ENCODE measurements at regions not wholly inside any gene's neighbourhood (a gene's known extent, or its start where the extent isn't known, plus 50 kb on each side); places are given as distances from the start of the nearest gene placed in this dataset.

DNA sequence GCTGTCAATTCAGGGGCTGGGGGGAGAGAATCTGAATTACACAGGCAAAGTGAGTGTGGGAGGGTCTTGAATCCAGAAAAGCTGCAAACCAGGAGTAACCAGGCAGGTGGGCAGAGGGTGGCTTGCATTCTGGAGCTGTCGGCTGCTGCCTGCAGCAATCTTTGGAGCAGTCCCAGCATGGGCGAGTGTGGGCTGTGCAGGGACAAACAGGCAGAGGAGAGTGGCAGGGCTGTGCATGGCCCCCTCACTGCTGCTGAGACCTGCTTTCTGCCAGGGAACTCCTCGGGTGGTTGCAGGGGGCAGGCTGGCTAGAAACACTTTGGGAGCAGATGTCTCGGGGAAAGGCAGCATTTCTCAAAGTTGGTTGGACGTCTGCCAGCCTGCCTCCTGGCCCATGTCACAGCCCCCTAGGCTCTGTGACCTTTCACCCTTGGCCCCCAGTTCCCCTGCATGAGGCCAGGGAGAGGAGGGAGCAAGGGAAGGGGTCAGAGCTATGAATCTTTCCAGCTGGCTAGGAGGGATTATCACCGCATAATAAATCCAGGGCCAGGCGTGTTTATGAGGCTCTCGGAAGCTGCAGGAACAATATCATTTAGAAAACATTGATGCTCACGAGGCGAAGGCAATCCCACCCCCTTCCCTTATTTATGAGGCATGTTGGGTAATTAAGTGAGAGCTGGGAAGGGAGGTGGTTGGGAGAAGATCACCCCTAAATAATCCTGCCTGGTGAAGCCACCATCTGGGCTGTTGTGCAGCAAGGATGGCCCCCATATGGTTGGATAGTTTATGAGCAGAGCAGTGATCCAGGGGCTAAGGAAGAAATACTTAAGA, 212.3 kb upstream of the NCAM1 start:
- H4K20me1 ChIP-seq (ENCODE audit: control insufficient read depth, insufficient read depth, low read depth, low read length) = no peaks in the 10 kb centered on the region
- no peaks in the 10 kb centered on the region for H3K36me3 ChIP-seq (ENCODE audit: control insufficient read depth, low read length)
- H3K27me3 ChIP-seq (ENCODE audit: control insufficient read depth, low read length) = no peaks in the 10 kb centered on the region
- no peaks in the 10 kb centered on the region for H3K79me2 ChIP-seq (ENCODE audit: control insufficient read depth, low read length)
- H3K9me3 ChIP-seq (ENCODE audit: control insufficient read depth, insufficient read depth, low read length) = no peaks in the 10 kb centered on the region
- no peak for TF ChIP-seq EZH2phosphoT487 (IDR thresholded peaks at IDR 0.05; ENCODE audit: borderline replicate concordance, low read length)
- no peaks in the 10 kb centered on the region for H3F3A ChIP-seq (ENCODE audit: control insufficient read depth, insufficient read depth)
- no peaks in the 10 kb centered on the region for H3K4me1 ChIP-seq (ENCODE audit: control insufficient read depth, low read length)
- H3K27ac ChIP-seq (ENCODE audit: low read depth, low read length) = no peak overlapping the region
- no peaks in the 10 kb centered on the region for H3K9me2 ChIP-seq (replicated peaks; ENCODE audit: control insufficient read depth, low read length)
- no peak overlapping the region for H3K4me2 ChIP-seq (ENCODE audit: low read length)
- no peak overlapping the region for H3K4me3 ChIP-seq (ENCODE audit: low read length)

DNA sequence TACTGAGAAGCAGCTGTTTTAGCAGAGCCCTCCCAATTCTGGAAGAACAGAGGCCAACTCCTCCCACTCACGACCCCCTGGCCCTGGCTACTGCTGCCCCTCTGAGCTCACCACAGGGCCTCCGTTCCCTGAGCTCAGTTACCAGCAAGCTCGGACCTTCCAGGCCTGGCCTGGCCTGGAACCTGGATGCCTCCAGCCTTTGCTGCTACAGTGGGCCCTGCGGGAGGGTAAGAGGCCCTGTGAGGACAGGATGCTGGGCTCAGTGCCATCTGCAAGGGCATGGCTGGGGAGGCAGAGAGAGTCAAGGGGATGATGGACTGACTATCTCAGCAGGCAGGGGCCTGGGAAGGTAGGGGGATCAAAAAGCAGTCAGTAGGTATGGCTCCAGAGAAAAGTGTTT, 209.9 kb upstream of the NCAM1 start:
- Histone ChIP-seq H3K4me3 (ENCODE audit: low read length) (no peak overlapping the region), H3K9me3 (ENCODE audit: control insufficient read depth, insufficient read depth, low read length) (no peaks in the 10 kb centered on the region), H3K79me2 (ENCODE audit: control insufficient read depth, low read length) (no peaks in the 10 kb centered on the region), H3K4me1 (ENCODE audit: control insufficient read depth, low read length) (no peaks in the 10 kb centered on the region), H3K36me3 (ENCODE audit: control insufficient read depth, low read length) (no peaks in the 10 kb centered on the region), H3F3A (ENCODE audit: control insufficient read depth, insufficient read depth) (no peaks in the 10 kb centered on the region), H3K27me3 (ENCODE audit: control insufficient read depth, low read length) (no peaks in the 10 kb centered on the region), H3K4me2 (ENCODE audit: low read length) (no peak overlapping the region), H4K20me1 (ENCODE audit: control insufficient read depth, insufficient read depth, low read depth, low read length) (no peaks in the 10 kb centered on the region), H3K27ac (ENCODE audit: low read depth, low read length) (no peak overlapping the region), H3K9me2 (replicated peaks; ENCODE audit: control insufficient read depth, low read length) (no peaks in the 10 kb centered on the region)
- TF ChIP-seq, protein P1, sequence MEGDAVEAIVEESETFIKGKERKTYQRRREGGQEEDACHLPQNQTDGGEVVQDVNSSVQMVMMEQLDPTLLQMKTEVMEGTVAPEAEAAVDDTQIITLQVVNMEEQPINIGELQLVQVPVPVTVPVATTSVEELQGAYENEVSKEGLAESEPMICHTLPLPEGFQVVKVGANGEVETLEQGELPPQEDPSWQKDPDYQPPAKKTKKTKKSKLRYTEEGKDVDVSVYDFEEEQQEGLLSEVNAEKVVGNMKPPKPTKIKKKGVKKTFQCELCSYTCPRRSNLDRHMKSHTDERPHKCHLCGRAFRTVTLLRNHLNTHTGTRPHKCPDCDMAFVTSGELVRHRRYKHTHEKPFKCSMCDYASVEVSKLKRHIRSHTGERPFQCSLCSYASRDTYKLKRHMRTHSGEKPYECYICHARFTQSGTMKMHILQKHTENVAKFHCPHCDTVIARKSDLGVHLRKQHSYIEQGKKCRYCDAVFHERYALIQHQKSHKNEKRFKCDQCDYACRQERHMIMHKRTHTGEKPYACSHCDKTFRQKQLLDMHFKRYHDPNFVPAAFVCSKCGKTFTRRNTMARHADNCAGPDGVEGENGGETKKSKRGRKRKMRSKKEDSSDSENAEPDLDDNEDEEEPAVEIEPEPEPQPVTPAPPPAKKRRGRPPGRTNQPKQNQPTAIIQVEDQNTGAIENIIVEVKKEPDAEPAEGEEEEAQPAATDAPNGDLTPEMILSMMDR (IDR thresholded peaks at IDR 0.05; ENCODE audit: low read depth, low read length, poor library complexity, severe bottlenecking) = no peak
- TF ChIP-seq EZH2phosphoT487 (IDR thresholded peaks at IDR 0.05; ENCODE audit: borderline replicate concordance, low read length) = no peak

- H3K27me3 ChIP-seq (ENCODE audit: control insufficient read depth, low read length) = no peaks in the 10 kb centered on the region
- no peak overlapping the region for H3K4me3 ChIP-seq (ENCODE audit: low read length)
- no peaks in the 10 kb centered on the region for H4K20me1 ChIP-seq (ENCODE audit: control insufficient read depth, insufficient read depth, low read depth, low read length)
- no peaks in the 10 kb centered on the region for H3K9me3 ChIP-seq (ENCODE audit: control insufficient read depth, insufficient read depth, low read length)
- TF ChIP-seq, protein P1 (IDR thresholded peaks at IDR 0.05; ENCODE audit: low read depth, low read length, poor library complexity, severe bottlenecking) = no peak
- no peak for TF ChIP-seq EZH2phosphoT487 (IDR thresholded peaks at IDR 0.05; ENCODE audit: borderline replicate concordance, low read length)
- no peaks in the 10 kb centered on the region for H3F3A ChIP-seq (ENCODE audit: control insufficient read depth, insufficient read depth)
- H3K79me2 ChIP-seq (ENCODE audit: control insufficient read depth, low read length) = no peaks in the 10 kb centered on the region
- H3K9me2 ChIP-seq (replicated peaks; ENCODE audit: control insufficient read depth, low read length) = no peaks in the 10 kb centered on the region
- no peak overlapping the region for H3K27ac ChIP-seq (ENCODE audit: low read depth, low read length)
- no peaks in the 10 kb centered on the region for H3K36me3 ChIP-seq (ENCODE audit: control insufficient read depth, low read length)
- H3K4me1 ChIP-seq (ENCODE audit: control insufficient read depth, low read length) = no peaks in the 10 kb centered on the region
- no peak overlapping the region for H3K4me2 ChIP-seq (ENCODE audit: low read length)
These were observed 209.4 kb upstream of the NCAM1 start for GRCh38 chr11:112751772-112752171.

DNA sequence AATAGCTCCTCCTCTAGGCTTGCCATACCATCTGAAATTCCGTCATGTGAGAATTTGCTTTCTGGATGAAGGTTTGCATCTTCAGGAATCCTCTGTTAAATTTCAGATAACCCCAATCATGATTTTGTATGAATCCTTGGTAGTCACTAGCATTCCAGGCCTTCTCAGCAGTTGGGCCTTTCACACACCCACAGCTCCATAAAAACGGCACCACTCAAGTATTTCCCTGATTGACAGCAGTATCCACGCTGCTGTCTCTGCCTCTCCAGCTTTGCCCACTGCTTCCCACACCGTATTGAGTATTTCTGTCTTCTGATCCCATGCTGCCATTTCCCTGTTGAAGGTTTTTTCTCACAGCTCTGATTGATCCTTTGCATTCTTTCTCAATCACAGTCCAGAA, 208.7 kb upstream of the NCAM1 start:
- H3F3A ChIP-seq (ENCODE audit: control insufficient read depth, insufficient read depth) = no peaks in the 10 kb centered on the region
- H3K4me1 ChIP-seq (ENCODE audit: control insufficient read depth, low read length) = no peaks in the 10 kb centered on the region
- H3K27me3 ChIP-seq (ENCODE audit: control insufficient read depth, low read length) = no peaks in the 10 kb centered on the region
- no peaks in the 10 kb centered on the region for H3K36me3 ChIP-seq (ENCODE audit: control insufficient read depth, low read length)
- no peaks in the 10 kb centered on the region for H3K9me2 ChIP-seq (replicated peaks; ENCODE audit: control insufficient read depth, low read length)
- no peak overlapping the region for H3K4me3 ChIP-seq (ENCODE audit: low read length)
- H4K20me1 ChIP-seq (ENCODE audit: control insufficient read depth, insufficient read depth, low read depth, low read length) = no peaks in the 10 kb centered on the region
- TF ChIP-seq, protein P1 (IDR thresholded peaks at IDR 0.05; ENCODE audit: low read depth, low read length, poor library complexity, severe bottlenecking) = no peak
- no peak for TF ChIP-seq EZH2phosphoT487 (IDR thresholded peaks at IDR 0.05; ENCODE audit: borderline replicate concordance, low read length)
- H3K27ac ChIP-seq (ENCODE audit: low read depth, low read length) = no peak overlapping the region
- no peak overlapping the region for H3K4me2 ChIP-seq (ENCODE audit: low read length)
- H3K79me2 ChIP-seq (ENCODE audit: control insufficient read depth, low read length) = no peaks in the 10 kb centered on the region
- H3K9me3 ChIP-seq (ENCODE audit: control insufficient read depth, insufficient read depth, low read length) = no peaks in the 10 kb centered on the region

Data from DOHH2 (cell line).